Endothelial cell of umbilical vein (primary cell): ENCODE measurements at regions not wholly inside any gene's neighbourhood (a gene's known extent, or its start where the extent isn't known, plus 50 kb on each side); places are given as distances from the start of the nearest gene placed in this dataset.

Source experiments
- BruUV-seq: library from RNA; stranded (reverse); fragments of 400-500 nt; replicated peaks from 2 replicates; lab custom pipeline; 2021; lab: Mats Ljungman, UMichigan
- CTCF ChIA-PET: fragments of 300-600, 350-600 bp; sonication (Branson Sonifier 250); formaldehyde crosslinking; loops from one replicate; lab custom pipeline; 2021; ENCODE audit warnings: antibody characterized with exemption, inconsistent platforms; lab: Charles Lee
- POLR2A ChIA-PET: fragments of 300-600, 350-600 bp; sonication (Branson Sonifier 250); formaldehyde crosslinking; loops from one replicate; lab custom pipeline; 2021; ENCODE audit warnings: antibody characterized with exemption, inconsistent platforms; lab: Charles Lee
- DNase-seq: peaks from one replicate; pipeline ENCODE4 v3.0.0-alpha.2; 2011; ENCODE audit warnings: low read depth, low spot score
- FAIRE-seq: peaks from 2 replicates; lab custom pipeline; 2011; peaks lifted over from hg19 to GRCh38; lab: Jason Lieb, UNC
- H2AFZ ChIP-seq: 2 replicates; pipeline ENCODE4 v1.6.0; 2012; ENCODE audit warnings: low read depth, low read length, control low read depth, inconsistent platforms
- H3K27ac ChIP-seq: 2 replicates; pipeline ENCODE4 v1.5.1; 2011; ENCODE audit warnings: low read depth, mild to moderate bottlenecking, control low read depth, low read length, moderate library complexity; ENCODE audit not compliant: insufficient read depth
- H3K27me3 ChIP-seq, 2 experiments: 2 replicates each; pipeline versions ENCODE4 v1.6.0 to v1.6.1; 2011; ENCODE audit warnings: low read length in 2 of 2, mixed read lengths in 1 of 2; ENCODE audit not compliant: control insufficient read depth in 2 of 2, insufficient read depth in 2 of 2
- H3K36me3 ChIP-seq, 2 experiments: 2 replicates in 1 of 2; 3 replicates in 1 of 2; pipeline ENCODE4 v1.5.1; 2011; ENCODE audit warnings: low read length in 2 of 2, mild to moderate bottlenecking in 1 of 2, moderate library complexity in 1 of 2; ENCODE audit not compliant: control insufficient read depth in 2 of 2, insufficient read depth in 2 of 2; ENCODE audit errors: extremely low read depth in 1 of 2
- H3K4me1 ChIP-seq: 3 replicates; pipeline ENCODE4 v1.5.1; 2011; ENCODE audit warnings: mild to moderate bottlenecking, low read length; ENCODE audit not compliant: control insufficient read depth, insufficient read depth; ENCODE audit errors: extremely low read depth
- H3K4me2 ChIP-seq: 2 replicates; pipeline ENCODE4 v1.6.1; 2011; ENCODE audit warnings: low read length, control low read depth, mixed read lengths; ENCODE audit not compliant: insufficient read depth
- H3K4me3 ChIP-seq, 3 experiments: fragments of 200-600 bp in 1 of 3; sonication (generic), shearing (Covaris generic) in 1 of 3; replicated peaks in 1 of 3; 2 replicates each; pipeline ENCODE4 v1.5.1; 2011 to 2016; ENCODE audit warnings: control low read depth in 3 of 3, low read length in 3 of 3, mild to moderate bottlenecking in 2 of 3, inconsistent platforms in 1 of 3, low read depth in 1 of 3, moderate library complexity in 1 of 3; ENCODE audit not compliant: insufficient read depth in 1 of 3
- H3K79me2 ChIP-seq: 2 replicates; pipeline ENCODE4 v1.6.0; 2012; ENCODE audit warnings: low read length, inconsistent platforms; ENCODE audit not compliant: control insufficient read depth, insufficient read depth
- H3K9ac ChIP-seq: replicated peaks from 2 replicates; pipeline ENCODE3; 2011; ENCODE audit warnings: low read length, control low read depth; ENCODE audit not compliant: insufficient read depth; ENCODE audit errors: extremely low read depth
- H3K9me1 ChIP-seq: replicated peaks from 3 replicates; pipeline ENCODE4 v1.6.0; 2011; ENCODE audit warnings: mild to moderate bottlenecking, low read length; ENCODE audit not compliant: control insufficient read depth, insufficient read depth; ENCODE audit errors: extremely low read depth
- H3K9me3 ChIP-seq: replicated peaks from 2 replicates; pipeline ENCODE4 v1.5.1; 2012; ENCODE audit warnings: low read length, inconsistent platforms; ENCODE audit not compliant: control insufficient read depth, insufficient read depth
- H4K20me1 ChIP-seq: replicated peaks from 2 replicates; pipeline ENCODE3; 2011; ENCODE audit warnings: mild to moderate bottlenecking, low read length; ENCODE audit not compliant: control insufficient read depth, insufficient read depth; ENCODE audit errors: extremely low read depth
- CTCF ChIP-seq, 2 donors: IDR thresholded peaks; 1 replicate in 1 of 2; 2 replicates in 1 of 2; pipeline ENCODE4 v1.5.1; 2011; ENCODE audit warnings: low read length in 2 of 2, mild to moderate bottlenecking in 2 of 2, moderate library complexity in 2 of 2, control low read depth in 1 of 2, inconsistent platforms in 1 of 2, low read depth in 1 of 2; ENCODE audit not compliant: insufficient read depth in 1 of 2; ENCODE audit errors: extremely low read depth in 1 of 2
- EZH2 ChIP-seq: IDR thresholded peaks from 2 replicates; pipeline ENCODE4 v1.6.1; 2012; ENCODE audit warnings: borderline replicate concordance, low read depth, mild to moderate bottlenecking, moderate library complexity, low read length, inconsistent platforms; ENCODE audit not compliant: severe bottlenecking
- FOS ChIP-seq: IDR thresholded peaks from 2 replicates; pipeline ENCODE4 v1.6.1; 2011; ENCODE audit warnings: mild to moderate bottlenecking, low read length, moderate library complexity, borderline replicate concordance; ENCODE audit not compliant: insufficient read depth
- GATA2 ChIP-seq: IDR thresholded peaks from 2 replicates; pipeline ENCODE4 v1.7.0; 2011; ENCODE audit warnings: low read depth, mild to moderate bottlenecking, moderate library complexity, mixed read lengths, low read length; ENCODE audit not compliant: insufficient read length, insufficient read depth
- JUN ChIP-seq: IDR thresholded peaks from 2 replicates; pipeline ENCODE4 v1.6.1; 2011; ENCODE audit warnings: borderline replicate concordance, low read depth; ENCODE audit not compliant: insufficient read length, insufficient read depth
- MAX ChIP-seq: IDR thresholded peaks from 2 replicates; pipeline ENCODE4 v1.6.1; 2011; ENCODE audit not compliant: insufficient read depth, insufficient read length
- MYC ChIP-seq: IDR thresholded peaks from one replicate; pipeline ENCODE4 v1.6.1; 2011; ENCODE audit warnings: mild to moderate bottlenecking, low read depth, low read length
- POLR2A ChIP-seq: IDR thresholded peaks from 2 replicates; pipeline ENCODE4 v1.6.1; 2012; ENCODE audit warnings: low read depth, mild to moderate bottlenecking, control low read depth, low read length
- POLR2AphosphoS5 ChIP-seq: IDR thresholded peaks from 2 replicates; pipeline ENCODE4 v1.6.1; 2012; ENCODE audit warnings: low read depth, mild to moderate bottlenecking, control low read depth, low read length, moderate library complexity; ENCODE audit not compliant: insufficient read depth
- dilution Hi-C: fragments of 300-500 bp; cut with MboI; formaldehyde crosslinking; loops from one replicate; pipeline ENCODE4 v1.15.0; 2019; ENCODE audit warnings: low sequenced_read_pairs; ENCODE audit not compliant: extremely low pct_ligation_motif_present
- intact Hi-C: fragments of 100-400 bp; cut with micrococcal nuclease; formaldehyde crosslinking; loops from one replicate; pipeline ENCODE4 v1.10.0; 2022

DNA sequence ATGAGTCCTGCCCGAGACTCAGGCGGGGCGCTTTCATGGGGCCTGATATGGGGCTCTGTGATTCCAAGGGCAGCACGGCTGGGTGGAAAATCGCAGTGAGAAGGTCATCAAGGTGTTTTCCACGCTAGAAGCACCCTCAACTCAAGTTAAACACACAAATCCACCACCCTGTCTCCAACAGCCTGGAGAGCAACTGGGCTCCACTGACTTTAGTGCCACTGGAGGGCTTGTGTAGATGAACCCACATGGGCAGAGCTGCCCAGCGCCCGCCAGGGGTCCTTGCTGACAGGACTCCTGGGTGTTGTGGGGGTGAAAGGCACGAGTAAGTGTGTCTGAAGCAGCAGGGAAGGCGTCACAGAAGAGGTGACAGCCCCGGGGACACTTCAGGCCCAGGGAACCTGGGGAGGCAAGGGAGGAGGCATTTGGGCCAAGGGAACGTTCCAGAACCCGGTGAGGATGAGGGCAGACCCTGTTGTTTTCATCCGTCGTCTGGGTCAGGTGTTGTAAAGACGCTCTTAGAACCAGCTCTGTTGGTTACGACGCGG lies 51.8 kb upstream of the CTDP1 start:
- POLR2A ChIA-PET, result no interaction called here
- DNase-seq (no peak), FAIRE-seq (no peak)
- BruUV-seq, result no TSS peak
- intact Hi-C loops (no loop called here), dilution Hi-C loops (no loop called here)
- Histone ChIP-seq H3K4me2 (no peak overlapping the region), H3K4me3 (no peak overlapping the region), H3K27ac (no peak overlapping the region), H4K20me1 (no peaks in the 10 kb centered on the region), H3K9me3 (no peaks in the 10 kb centered on the region), H3K79me2 (no peaks in the 10 kb centered on the region), H3K9me1 (no peaks in the 10 kb centered on the region), H3K4me1 (peaks cover 10% of the 10 kb centered on the region), H3K27me3 (peaks cover 0 to 2% of the 10 kb centered on the region in 2 experiments), H3K36me3 (no peaks in the 10 kb centered on the region), H2AFZ (no peak overlapping the region), H3K9ac (no peak overlapping the region)
- CTCF ChIA-PET, result no interaction called here
- TF ChIP-seq GATA2 (no peak), EZH2 (no peak), POLR2A (no peak), POLR2AphosphoS5 (no peak), MAX (no peak), FOS (no peak), MYC (no peak), JUN (no peak), CTCF (IDR thresholded peaks at IDR 0.05; ENCODE audit: extremely low read depth in 1 of 2, insufficient read depth in 1 of 2, low read depth in 1 of 2, low read length in 2 of 2) (no peak)
